ENCODE measurements at regions not wholly inside any gene's neighbourhood (a gene's known extent, or its start where the extent isn't known, plus 50 kb on each side); places are given as distances from the start of the nearest gene placed in this dataset.

DNA sequence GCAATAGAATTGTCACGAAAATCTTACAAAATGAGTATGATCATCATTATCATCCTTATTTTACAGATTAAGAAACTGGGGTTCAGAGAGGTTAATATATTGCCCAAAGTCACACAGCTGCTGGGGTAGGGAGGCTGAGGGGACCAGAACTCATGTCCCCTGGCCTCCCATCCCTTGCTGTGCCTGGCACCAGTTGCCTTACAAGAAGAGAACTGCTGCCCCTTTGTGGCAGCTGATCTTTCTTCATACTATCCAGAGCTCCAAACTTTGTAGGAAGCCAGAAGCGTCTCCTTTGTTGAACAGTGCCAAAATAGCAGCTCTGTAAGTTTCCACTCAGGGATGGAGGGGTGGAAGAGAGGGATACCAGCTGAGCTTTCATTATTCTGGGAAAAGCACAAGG is 236.8 kb upstream of the TBC1D5 start (continued):
- TF ChIP-seq RBBP5 (IDR thresholded peaks at IDR 0.05; ENCODE audit: borderline replicate concordance, low read depth, low read length) (no peak), CBX5 (IDR thresholded peaks at IDR 0.05; ENCODE audit: low read depth, low read length) (no peak), TCF12 (IDR thresholded peaks at IDR 0.05; ENCODE audit: low read depth, low read length) (no peak), JUND (IDR thresholded peaks at IDR 0.05; ENCODE audit: low read length) (no peak), CHD1 (IDR thresholded peaks at IDR 0.05; ENCODE audit: low read depth, low read length) (no peak), E2F6 (IDR thresholded peaks at IDR 0.05) (no peak)

Measured in H1 (cell line).